ENCODE measurements at regions not wholly inside any gene's neighbourhood (a gene's known extent, or its start where the extent isn't known, plus 50 kb on each side); places are given as distances from the start of the nearest gene placed in this dataset.

DNA sequence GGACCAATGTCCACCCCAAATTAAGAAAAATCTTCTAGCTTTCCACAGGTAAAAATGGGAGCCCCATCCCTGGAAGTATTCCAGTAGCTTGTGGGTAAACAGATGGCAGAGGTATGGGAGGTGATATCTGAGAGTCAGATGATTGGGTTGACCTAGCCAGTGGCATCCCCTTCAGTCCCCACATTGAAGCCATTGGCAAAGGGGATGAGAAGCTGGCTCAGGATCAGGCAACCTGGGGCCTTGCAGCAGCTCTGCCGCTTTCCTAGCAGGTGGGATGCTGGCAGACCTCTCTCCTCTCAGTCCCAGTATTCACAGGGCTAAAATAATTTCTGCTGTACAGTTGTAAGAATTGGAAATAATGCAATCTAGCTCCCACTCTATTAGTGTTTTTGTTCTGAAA lies 108.9 kb upstream of the KCNG1 start:
- no peaks in the 10 kb centered on the region for H3K9me3 Mint-ChIP-seq
- H3K4me3 Mint-ChIP-seq: no peak overlapping the region
- no peak overlapping the region for H3K27ac Mint-ChIP-seq
- no peaks in the 10 kb centered on the region for H3K36me3 Mint-ChIP-seq (ENCODE audit: low read depth)
- DNase-seq: no peak
- peaks cover 9% of the 10 kb centered on the region for H3K27me3 Mint-ChIP-seq (ENCODE audit: insufficient read depth)
- peaks cover 31% of the 10 kb centered on the region for H3K4me1 Mint-ChIP-seq (ENCODE audit: low read depth)
- TF ChIP-seq, protein P1, sequence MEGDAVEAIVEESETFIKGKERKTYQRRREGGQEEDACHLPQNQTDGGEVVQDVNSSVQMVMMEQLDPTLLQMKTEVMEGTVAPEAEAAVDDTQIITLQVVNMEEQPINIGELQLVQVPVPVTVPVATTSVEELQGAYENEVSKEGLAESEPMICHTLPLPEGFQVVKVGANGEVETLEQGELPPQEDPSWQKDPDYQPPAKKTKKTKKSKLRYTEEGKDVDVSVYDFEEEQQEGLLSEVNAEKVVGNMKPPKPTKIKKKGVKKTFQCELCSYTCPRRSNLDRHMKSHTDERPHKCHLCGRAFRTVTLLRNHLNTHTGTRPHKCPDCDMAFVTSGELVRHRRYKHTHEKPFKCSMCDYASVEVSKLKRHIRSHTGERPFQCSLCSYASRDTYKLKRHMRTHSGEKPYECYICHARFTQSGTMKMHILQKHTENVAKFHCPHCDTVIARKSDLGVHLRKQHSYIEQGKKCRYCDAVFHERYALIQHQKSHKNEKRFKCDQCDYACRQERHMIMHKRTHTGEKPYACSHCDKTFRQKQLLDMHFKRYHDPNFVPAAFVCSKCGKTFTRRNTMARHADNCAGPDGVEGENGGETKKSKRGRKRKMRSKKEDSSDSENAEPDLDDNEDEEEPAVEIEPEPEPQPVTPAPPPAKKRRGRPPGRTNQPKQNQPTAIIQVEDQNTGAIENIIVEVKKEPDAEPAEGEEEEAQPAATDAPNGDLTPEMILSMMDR (IDR thresholded peaks at IDR 0.05): no peak

DNA sequence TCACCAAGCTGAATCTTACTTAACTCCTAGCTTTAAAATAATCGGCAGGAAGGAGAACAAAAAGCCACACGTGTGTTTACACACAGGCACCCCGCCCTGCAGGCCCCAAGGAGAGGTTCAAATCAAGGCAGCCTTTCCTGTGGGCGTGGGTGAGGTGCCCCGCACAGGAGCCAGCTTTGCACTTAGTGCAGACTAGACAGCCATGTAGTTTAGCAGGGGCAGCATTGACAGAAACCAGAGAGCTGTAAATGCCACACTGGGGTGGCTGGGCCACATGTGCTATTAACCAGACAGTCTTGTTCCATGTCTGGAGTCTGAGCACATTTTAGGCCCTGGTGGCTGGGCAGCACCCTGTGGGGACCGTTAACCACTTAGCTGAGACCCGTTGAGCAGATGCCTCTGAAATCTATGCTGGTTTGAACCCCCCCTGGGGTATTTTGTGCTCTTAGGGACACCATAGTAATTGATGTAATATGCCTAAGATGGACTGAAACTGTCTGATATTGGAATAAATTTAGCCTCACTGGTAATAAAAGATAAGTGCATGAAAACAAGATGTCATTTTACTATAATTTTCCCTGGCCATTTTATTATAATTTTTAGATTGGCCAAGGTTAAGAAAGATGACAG lies 106.4 kb upstream of the KCNG1 start:
- TF ChIP-seq, protein P1 (IDR thresholded peaks at IDR 0.05): no peak
- H3K27me3 Mint-ChIP-seq (ENCODE audit: insufficient read depth): peaks cover 6% of the 10 kb centered on the region
- no peak overlapping the region for H3K4me3 Mint-ChIP-seq
- DNase-seq: no peak
- no peaks in the 10 kb centered on the region for H3K9me3 Mint-ChIP-seq
- H3K27ac Mint-ChIP-seq: no peak overlapping the region
- H3K36me3 Mint-ChIP-seq (ENCODE audit: low read depth): no peaks in the 10 kb centered on the region
- peaks cover 34% of the 10 kb centered on the region for H3K4me1 Mint-ChIP-seq (ENCODE audit: low read depth)

DNA sequence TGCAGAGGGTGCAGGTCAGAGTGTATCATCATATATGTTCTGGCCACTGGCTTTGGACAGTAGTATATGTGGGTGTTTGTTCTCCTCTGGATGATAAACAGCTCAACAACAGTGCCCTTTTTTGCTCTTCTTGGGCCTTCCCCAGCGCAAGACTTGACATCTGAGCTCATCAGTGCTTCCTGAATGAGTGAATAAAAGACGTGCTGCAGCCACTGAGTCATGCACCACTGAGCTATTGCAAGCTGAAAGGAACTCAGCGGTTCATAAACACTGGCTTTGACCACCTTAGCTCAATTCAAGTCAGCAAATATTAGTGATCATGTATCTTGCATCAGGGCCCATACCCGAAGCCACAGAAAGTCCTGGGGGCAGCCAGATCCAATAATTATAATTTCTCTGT lies 105.3 kb upstream of the KCNG1 start:
- Mint-ChIP-seq H3K36me3 (ENCODE audit: low read depth) (no peaks in the 10 kb centered on the region), H3K9me3 (no peaks in the 10 kb centered on the region), H3K4me1 (ENCODE audit: low read depth) (peaks cover 34% of the 10 kb centered on the region), H3K27me3 (ENCODE audit: insufficient read depth) (peaks cover 4% of the 10 kb centered on the region; the same call in 1 of the 2 replicates), H3K4me3 (peak overlapping the region; percentile 5; the same call in 1 of the 2 replicates), H3K27ac (peak overlapping the region; percentile 17)
- TF ChIP-seq, protein P1 (IDR thresholded peaks at IDR 0.05): no peak
- DNase-seq: peak; percentile 78

DNA sequence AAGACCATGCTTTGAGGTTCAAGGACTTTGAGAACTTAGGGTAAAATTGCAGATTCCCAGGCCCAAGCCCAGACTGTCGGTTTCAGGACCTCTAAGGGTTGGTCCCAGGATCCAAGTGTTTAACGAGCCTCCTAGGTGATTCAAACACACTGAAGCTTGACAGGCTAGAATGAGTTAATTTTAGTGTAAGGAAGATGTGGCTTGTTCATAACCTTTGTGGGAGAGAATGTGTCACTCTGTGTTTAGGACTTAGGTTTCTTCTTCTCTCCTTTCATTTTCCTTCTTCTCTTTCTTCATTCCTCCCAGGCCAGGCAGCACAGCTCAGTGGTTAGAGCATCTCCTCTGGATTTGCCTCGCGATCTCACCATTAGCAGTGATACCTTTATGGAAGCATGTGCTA lies 104.8 kb upstream of the KCNG1 start:
- TF ChIP-seq, protein P1 (IDR thresholded peaks at IDR 0.05): no peak
- peak overlapping the region; percentile 17 for H3K27ac Mint-ChIP-seq
- no peaks in the 10 kb centered on the region for H3K9me3 Mint-ChIP-seq
- peak overlapping the region; percentile 5; the same call in 1 of the 2 replicates for H3K4me3 Mint-ChIP-seq
- peaks cover 4% of the 10 kb centered on the region; the same call in 1 of the 2 replicates for H3K27me3 Mint-ChIP-seq (ENCODE audit: insufficient read depth)
- H3K4me1 Mint-ChIP-seq (ENCODE audit: low read depth): peaks cover 38% of the 10 kb centered on the region
- no peaks in the 10 kb centered on the region for H3K36me3 Mint-ChIP-seq (ENCODE audit: low read depth)
- no peak for DNase-seq

DNA sequence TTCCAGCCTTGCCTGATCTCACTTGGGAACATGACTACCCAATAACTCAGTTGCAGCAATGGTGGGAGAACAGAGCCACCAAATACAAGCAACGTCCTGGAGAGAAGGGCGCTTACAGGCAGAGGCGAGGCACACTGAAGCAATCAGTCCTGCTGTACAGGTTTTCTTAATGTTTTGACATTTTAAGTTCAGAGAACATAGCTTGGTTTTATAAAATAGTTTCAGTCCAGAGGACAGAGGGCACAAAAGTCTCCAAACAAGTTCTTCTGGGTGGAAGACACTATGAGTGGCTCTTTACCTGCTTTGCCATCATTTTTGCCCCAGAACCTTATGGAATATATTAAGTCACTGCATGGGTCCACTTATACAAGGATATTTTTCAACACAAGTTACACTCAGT lies 103.4 kb upstream of the KCNG1 start:
- peaks cover 5% of the 10 kb centered on the region; the same call in 1 of the 2 replicates for H3K27me3 Mint-ChIP-seq (ENCODE audit: insufficient read depth)
- no peaks in the 10 kb centered on the region for H3K36me3 Mint-ChIP-seq (ENCODE audit: low read depth)
- H3K9me3 Mint-ChIP-seq: no peaks in the 10 kb centered on the region
- no peak overlapping the region for H3K4me3 Mint-ChIP-seq
- TF ChIP-seq, protein P1 (IDR thresholded peaks at IDR 0.05): no peak
- H3K27ac Mint-ChIP-seq: no peak overlapping the region
- no peak for DNase-seq
- peaks cover 52% of the 10 kb centered on the region for H3K4me1 Mint-ChIP-seq (ENCODE audit: low read depth)
